ENCODE measurements at regions not wholly inside any gene's neighbourhood (a gene's known extent, or its start where the extent isn't known, plus 50 kb on each side); places are given as distances from the start of the nearest gene placed in this dataset.

DNA sequence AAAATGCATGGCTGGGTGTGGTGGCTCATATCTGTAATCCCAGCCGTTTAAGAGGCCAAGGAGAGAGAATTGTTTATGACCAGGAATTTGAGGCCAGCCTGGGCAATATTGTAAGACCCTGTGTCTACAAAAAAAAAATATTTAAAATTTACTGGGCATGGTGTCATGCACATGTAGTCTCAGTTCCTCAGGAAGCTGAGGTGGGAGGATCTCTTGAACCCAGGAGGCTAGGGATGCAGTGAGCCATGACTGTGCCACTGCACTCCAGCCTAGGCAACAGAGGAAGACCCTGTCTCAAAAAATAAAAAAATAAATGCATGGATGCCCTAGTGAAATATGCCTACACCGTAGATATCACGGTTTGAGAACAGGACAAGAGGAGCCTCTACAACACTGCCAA, 1331.2 kb upstream of the B3GALT2 start:
- TF ChIP-seq, protein P1, sequence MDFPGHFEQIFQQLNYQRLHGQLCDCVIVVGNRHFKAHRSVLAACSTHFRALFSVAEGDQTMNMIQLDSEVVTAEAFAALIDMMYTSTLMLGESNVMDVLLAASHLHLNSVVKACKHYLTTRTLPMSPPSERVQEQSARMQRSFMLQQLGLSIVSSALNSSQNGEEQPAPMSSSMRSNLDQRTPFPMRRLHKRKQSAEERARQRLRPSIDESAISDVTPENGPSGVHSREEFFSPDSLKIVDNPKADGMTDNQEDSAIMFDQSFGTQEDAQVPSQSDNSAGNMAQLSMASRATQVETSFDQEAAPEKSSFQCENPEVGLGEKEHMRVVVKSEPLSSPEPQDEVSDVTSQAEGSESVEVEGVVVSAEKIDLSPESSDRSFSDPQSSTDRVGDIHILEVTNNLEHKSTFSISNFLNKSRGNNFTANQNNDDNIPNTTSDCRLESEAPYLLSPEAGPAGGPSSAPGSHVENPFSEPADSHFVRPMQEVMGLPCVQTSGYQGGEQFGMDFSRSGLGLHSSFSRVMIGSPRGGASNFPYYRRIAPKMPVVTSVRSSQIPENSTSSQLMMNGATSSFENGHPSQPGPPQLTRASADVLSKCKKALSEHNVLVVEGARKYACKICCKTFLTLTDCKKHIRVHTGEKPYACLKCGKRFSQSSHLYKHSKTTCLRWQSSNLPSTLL (IDR thresholded peaks at IDR 0.05): no peak
- TF ChIP-seq, protein P2, sequence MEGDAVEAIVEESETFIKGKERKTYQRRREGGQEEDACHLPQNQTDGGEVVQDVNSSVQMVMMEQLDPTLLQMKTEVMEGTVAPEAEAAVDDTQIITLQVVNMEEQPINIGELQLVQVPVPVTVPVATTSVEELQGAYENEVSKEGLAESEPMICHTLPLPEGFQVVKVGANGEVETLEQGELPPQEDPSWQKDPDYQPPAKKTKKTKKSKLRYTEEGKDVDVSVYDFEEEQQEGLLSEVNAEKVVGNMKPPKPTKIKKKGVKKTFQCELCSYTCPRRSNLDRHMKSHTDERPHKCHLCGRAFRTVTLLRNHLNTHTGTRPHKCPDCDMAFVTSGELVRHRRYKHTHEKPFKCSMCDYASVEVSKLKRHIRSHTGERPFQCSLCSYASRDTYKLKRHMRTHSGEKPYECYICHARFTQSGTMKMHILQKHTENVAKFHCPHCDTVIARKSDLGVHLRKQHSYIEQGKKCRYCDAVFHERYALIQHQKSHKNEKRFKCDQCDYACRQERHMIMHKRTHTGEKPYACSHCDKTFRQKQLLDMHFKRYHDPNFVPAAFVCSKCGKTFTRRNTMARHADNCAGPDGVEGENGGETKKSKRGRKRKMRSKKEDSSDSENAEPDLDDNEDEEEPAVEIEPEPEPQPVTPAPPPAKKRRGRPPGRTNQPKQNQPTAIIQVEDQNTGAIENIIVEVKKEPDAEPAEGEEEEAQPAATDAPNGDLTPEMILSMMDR (IDR thresholded peaks at IDR 0.05 in 2 of 3, conservative IDR thresholded peaks at IDR 0.05 in 1 of 3; ENCODE audit: insufficient read depth in 2 of 3, low read depth in 1 of 3, low read length in 3 of 3): no peak
- TF ChIP-seq CCAR2 (IDR thresholded peaks at IDR 0.05; ENCODE audit: low read depth, low read length) (no peak), ATF1 (CRISPR knock-in tag; IDR thresholded peaks at IDR 0.05) (no peak), ATF1 (tag; IDR thresholded peaks at IDR 0.05) (no peak), SMAD1 (IDR thresholded peaks at IDR 0.05; ENCODE audit: low read depth, low read length, partially characterized antibody) (no peak), MED1 (CRISPR knock-in tag; IDR thresholded peaks at IDR 0.05; ENCODE audit: borderline replicate concordance) (no peak), NFIC (IDR thresholded peaks at IDR 0.05) (no peak), TEAD4 (IDR thresholded peaks at IDR 0.05; ENCODE audit: low read length) (no peak), TEAD4 (CRISPR knock-in tag; IDR thresholded peaks at IDR 0.05; ENCODE audit: borderline replicate concordance) (no peak), TAF1 (IDR thresholded peaks at IDR 0.05; ENCODE audit: control insufficient read depth, extremely low read depth, insufficient read depth, low read length, severe bottlenecking) (no peak)
- TF ChIP-seq, protein P3, sequence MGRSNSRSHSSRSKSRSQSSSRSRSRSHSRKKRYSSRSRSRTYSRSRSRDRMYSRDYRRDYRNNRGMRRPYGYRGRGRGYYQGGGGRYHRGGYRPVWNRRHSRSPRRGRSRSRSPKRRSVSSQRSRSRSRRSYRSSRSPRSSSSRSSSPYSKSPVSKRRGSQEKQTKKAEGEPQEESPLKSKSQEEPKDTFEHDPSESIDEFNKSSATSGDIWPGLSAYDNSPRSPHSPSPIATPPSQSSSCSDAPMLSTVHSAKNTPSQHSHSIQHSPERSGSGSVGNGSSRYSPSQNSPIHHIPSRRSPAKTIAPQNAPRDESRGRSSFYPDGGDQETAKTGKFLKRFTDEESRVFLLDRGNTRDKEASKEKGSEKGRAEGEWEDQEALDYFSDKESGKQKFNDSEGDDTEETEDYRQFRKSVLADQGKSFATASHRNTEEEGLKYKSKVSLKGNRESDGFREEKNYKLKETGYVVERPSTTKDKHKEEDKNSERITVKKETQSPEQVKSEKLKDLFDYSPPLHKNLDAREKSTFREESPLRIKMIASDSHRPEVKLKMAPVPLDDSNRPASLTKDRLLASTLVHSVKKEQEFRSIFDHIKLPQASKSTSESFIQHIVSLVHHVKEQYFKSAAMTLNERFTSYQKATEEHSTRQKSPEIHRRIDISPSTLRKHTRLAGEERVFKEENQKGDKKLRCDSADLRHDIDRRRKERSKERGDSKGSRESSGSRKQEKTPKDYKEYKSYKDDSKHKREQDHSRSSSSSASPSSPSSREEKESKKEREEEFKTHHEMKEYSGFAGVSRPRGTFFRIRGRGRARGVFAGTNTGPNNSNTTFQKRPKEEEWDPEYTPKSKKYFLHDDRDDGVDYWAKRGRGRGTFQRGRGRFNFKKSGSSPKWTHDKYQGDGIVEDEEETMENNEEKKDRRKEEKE (IDR thresholded peaks at IDR 0.05; ENCODE audit: borderline replicate concordance in 1 of 2, control insufficient read depth in 1 of 2, low read depth in 2 of 2, low read length in 1 of 2): no peak
- TF ChIP-seq, protein P4, sequence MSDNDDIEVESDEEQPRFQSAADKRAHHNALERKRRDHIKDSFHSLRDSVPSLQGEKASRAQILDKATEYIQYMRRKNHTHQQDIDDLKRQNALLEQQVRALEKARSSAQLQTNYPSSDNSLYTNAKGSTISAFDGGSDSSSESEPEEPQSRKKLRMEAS (CRISPR knock-in tag; IDR thresholded peaks at IDR 0.05): no peak

All from K562 (cell line).